Body of pancreas (tissue), 4 donors: ENCODE measurements at regions not wholly inside any gene's neighbourhood (a gene's known extent, or its start where the extent isn't known, plus 50 kb on each side); places are given as distances from the start of the nearest gene placed in this dataset.

Experiments used
- ATAC-seq: fragments of 150-250 bp; one replicate; pipeline ENCODE4 v1.9.1; 2016
- DNase-seq, 4 donors: peaks; one replicate each; pipeline ENCODE4 v3.0.0-alpha.2; 2019
- H3K27ac ChIP-seq, 4 donors: fragments of 200-600 bp; sonication (generic); 1 replicate in 3 of 4; 2 replicates in 1 of 4; pipeline versions ENCODE4 v1.5.1 to v1.6.1; 2016 to 2019; ENCODE audit warnings: mild to moderate bottlenecking in 1 of 4, mixed read lengths in 1 of 4, moderate library complexity in 1 of 4
- H3K27me3 ChIP-seq, 2 donors: fragments of 200-600 bp; sonication (generic); one replicate each; pipeline ENCODE4 v1.6.0; 2016; ENCODE audit warnings: mild to moderate bottlenecking in 1 of 2
- H3K36me3 ChIP-seq, 2 donors: fragments of 200-600 bp; sonication (generic); replicated peaks in 1 of 2; 2 replicates each; pipeline ENCODE4 v1.5.1; 2016; ENCODE audit warnings: low read depth in 2 of 2; ENCODE audit not compliant: insufficient read depth in 1 of 2
- H3K4me1 ChIP-seq: fragments of 200-600 bp; sonication (generic); one replicate; pipeline ENCODE4 v1.6.0; 2016
- H3K4me3 ChIP-seq, 2 donors: fragments of 200-600 bp; sonication (generic); 1 replicate in 1 of 2; 2 replicates in 1 of 2; pipeline ENCODE4 v1.5.1; 2016 to 2019
- H3K9me3 ChIP-seq, 3 donors: fragments of 200-600 bp; sonication (generic); 1 replicate in 2 of 3; 2 replicates in 1 of 3; pipeline ENCODE4 v1.5.1; 2016
- CTCF ChIP-seq, 7 experiments: fragments of 450-650 bp in 4 of 7; fragments of 200-600 bp in 3 of 7; sonication (generic) in 3 of 7; IDR thresholded peaks; one replicate each; pipeline ENCODE4 v1.5.1; 2016 to 2019; ENCODE audit warnings: antibody characterized with exemption in 7 of 7
- POLR2A ChIP-seq, 3 donors: fragments of 450-650 bp; IDR thresholded peaks; one replicate each; pipeline ENCODE4 v1.6.1; 2016; ENCODE audit warnings: antibody characterized with exemption in 3 of 3, mild to moderate bottlenecking in 2 of 3
- WGBS, 2 donors: methylation state at CpG; one replicate each; pipeline ENCODE4 v1.1.5; 2017; 5-methylcytosine and 5-hydroxymethylcytosine counted together
- intact Hi-C: fragments of 100-400 bp; cut with DNase I; formaldehyde crosslinking; loops from one replicate; pipeline ENCODE4 v1.15.1; 2023

GRCh38 chr17:77526728-77527350, 386.1 kb downstream of the SEC14L1 start:
- TF ChIP-seq POLR2A (IDR thresholded peaks at IDR 0.05) (no peak), CTCF (IDR thresholded peaks at IDR 0.05) (no peak)
- peaks cover 7% of the 10 kb centered on the region for H3K4me1 ChIP-seq
- intact Hi-C loops: no loop called here
- H3K4me3 ChIP-seq: no peak overlapping the region
- H3K27me3 ChIP-seq: peaks cover 0 to 2% of the 10 kb centered on the region in 2 donors
- WGBS, 2 donors: 74 to 80% methylated on average over 17 of the region's 17 CpGs
- no peaks in the 10 kb centered on the region for H3K36me3 ChIP-seq
- no peaks in the 10 kb centered on the region for H3K9me3 ChIP-seq
- H3K27ac ChIP-seq: no peak overlapping the region
- ATAC-seq (no peak), DNase-seq (no peak)

GRCh38 chr17:77527409-77527808, 386.6 kb downstream of the SEC14L1 start:
- intact Hi-C loops: no loop called here
- ATAC-seq (no peak), DNase-seq (no peak)
- Histone ChIP-seq H3K36me3 (no peaks in the 10 kb centered on the region), H3K27me3 (peaks cover 0 to 2% of the 10 kb centered on the region in 2 donors), H3K4me3 (no peak overlapping the region), H3K4me1 (peaks cover 7% of the 10 kb centered on the region), H3K27ac (no peak overlapping the region), H3K9me3 (no peaks in the 10 kb centered on the region)
- TF ChIP-seq POLR2A (IDR thresholded peaks at IDR 0.05) (no peak), CTCF (IDR thresholded peaks at IDR 0.05) (no peak)
- WGBS, 2 donors: 47 to 55% methylated on average over 3 to 5 of the region's 5 CpGs

- Histone ChIP-seq H3K27ac (no peak overlapping the region), H3K27me3 (peaks cover 0 to 2% of the 10 kb centered on the region in 2 donors), H3K4me3 (no peak overlapping the region), H3K9me3 (no peaks in the 10 kb centered on the region), H3K36me3 (no peaks in the 10 kb centered on the region), H3K4me1 (peaks cover 7% of the 10 kb centered on the region)
- TF ChIP-seq CTCF (IDR thresholded peaks at IDR 0.05) (no peak), POLR2A (IDR thresholded peaks at IDR 0.05) (no peak)
- intact Hi-C loops: no loop called here
- ATAC-seq (no peak), DNase-seq (no peak)
- 56 to 57% methylated on average over 19 to 23 of the region's 23 CpGs for WGBS, 2 donors
Measured at GRCh38 chr17:77527836-77528505, 387.2 kb downstream of the SEC14L1 start.

- DNase-seq (no peak), ATAC-seq (no peak)
- 0 to 2% methylated on average over 4 to 65 of the region's 66 CpGs for WGBS, 2 donors
- H3K4me1 ChIP-seq: peaks cover 7% of the 10 kb centered on the region
- H3K27me3 ChIP-seq: peaks cover 0 to 2% of the 10 kb centered on the region in 2 donors
- H3K27ac ChIP-seq: no peak overlapping the region
- intact Hi-C loops: no loop called here
- no peak overlapping the region for H3K4me3 ChIP-seq
- TF ChIP-seq POLR2A (IDR thresholded peaks at IDR 0.05) (no peak), CTCF (IDR thresholded peaks at IDR 0.05) (no peak)
- no peaks in the 10 kb centered on the region for H3K36me3 ChIP-seq
- no peaks in the 10 kb centered on the region for H3K9me3 ChIP-seq
Measured at GRCh38 chr17:77528516-77529327, 388.0 kb downstream of the SEC14L1 start.
